Trophoblast cell (in vitro differentiated cells and primary cell): ENCODE measurements at regions not wholly inside any gene's neighbourhood (a gene's known extent, or its start where the extent isn't known, plus 50 kb on each side); places are given as distances from the start of the nearest gene placed in this dataset.

Experiments used
- DNase-seq, 2 donors: peaks; one replicate each; pipeline ENCODE4 v3.0.0-alpha.2; 2016
- H2AFZ ChIP-seq: 2 replicates; pipeline ENCODE4 v1.6.1; 2013; ENCODE audit warnings: low read length, moderate library complexity, mild to moderate bottlenecking; ENCODE audit not compliant: insufficient read depth, poor library complexity
- H2AK5ac ChIP-seq: 2 replicates; pipeline ENCODE4 v1.6.1; 2013; ENCODE audit warnings: mild to moderate bottlenecking, low read length
- H2BK120ac ChIP-seq: 2 replicates; pipeline ENCODE4 v1.6.1; 2013; ENCODE audit warnings: low read length, mild to moderate bottlenecking, moderate library complexity; ENCODE audit not compliant: insufficient read depth, poor library complexity
- H2BK12ac ChIP-seq: 2 replicates; pipeline ENCODE4 v1.6.1; 2013; ENCODE audit warnings: mild to moderate bottlenecking, low read length, moderate library complexity
- H2BK5ac ChIP-seq: 2 replicates; pipeline ENCODE4 v1.6.1; 2013; ENCODE audit warnings: low read length, low read depth, moderate library complexity, mild to moderate bottlenecking; ENCODE audit not compliant: poor library complexity
- H3K14ac ChIP-seq: 2 replicates; pipeline ENCODE4 v1.6.1; 2013; ENCODE audit warnings: mild to moderate bottlenecking, low read length
- H3K18ac ChIP-seq: 2 replicates; pipeline ENCODE4 v1.6.1; 2013; ENCODE audit warnings: mild to moderate bottlenecking, low read length
- H3K23ac ChIP-seq: 2 replicates; pipeline ENCODE4 v1.6.1; 2013; ENCODE audit warnings: low read length
- H3K27ac ChIP-seq: 2 replicates; pipeline ENCODE4 v1.5.1; 2013; ENCODE audit warnings: low read depth, mild to moderate bottlenecking, inconsistent platforms, low read length, moderate library complexity
- H3K27me3 ChIP-seq: 2 replicates; pipeline ENCODE4 v1.6.1; 2013; ENCODE audit warnings: inconsistent platforms, mild to moderate bottlenecking, low read length, moderate library complexity; ENCODE audit not compliant: insufficient read depth
- H3K36me3 ChIP-seq, 2 experiments: 1 replicate in 1 of 2; 2 replicates in 1 of 2; pipeline ENCODE4 v1.6.1; 2013; ENCODE audit warnings: low read length in 2 of 2, mild to moderate bottlenecking in 2 of 2, moderate library complexity in 1 of 2; ENCODE audit not compliant: insufficient read depth in 2 of 2, control insufficient read depth in 1 of 2
- H3K4ac ChIP-seq: 2 replicates; pipeline ENCODE4 v1.6.1; 2013; ENCODE audit warnings: low read depth, mild to moderate bottlenecking, low read length, moderate library complexity
- H3K4me1 ChIP-seq, 2 experiments: 1 replicate in 1 of 2; 2 replicates in 1 of 2; pipeline ENCODE4 v1.6.1; 2013; ENCODE audit warnings: low read length in 2 of 2, mild to moderate bottlenecking in 2 of 2, moderate library complexity in 1 of 2; ENCODE audit not compliant: insufficient read depth in 2 of 2, control insufficient read depth in 1 of 2
- H3K4me2 ChIP-seq: 2 replicates; pipeline ENCODE4 v1.6.1; 2013; ENCODE audit warnings: inconsistent platforms, mild to moderate bottlenecking, low read length, moderate library complexity
- H3K4me3 ChIP-seq: 2 replicates; pipeline ENCODE4 v1.5.1; 2013; ENCODE audit warnings: mild to moderate bottlenecking, low read depth, low read length, inconsistent platforms
- H3K79me1 ChIP-seq: one replicate; pipeline ENCODE4 v1.6.1; 2013; ENCODE audit warnings: low read length
- H3K79me2 ChIP-seq: 2 replicates; pipeline ENCODE4 v1.6.1; 2013; ENCODE audit warnings: low read length, mild to moderate bottlenecking; ENCODE audit not compliant: control insufficient read depth, insufficient read depth, poor library complexity
- H3K9ac ChIP-seq: 2 replicates; pipeline ENCODE4 v1.6.1; 2013; ENCODE audit warnings: mild to moderate bottlenecking, low read length
- H3K9me3 ChIP-seq: 2 replicates; pipeline ENCODE4 v1.6.1; 2013; ENCODE audit warnings: low read depth, mild to moderate bottlenecking, control low read depth, inconsistent platforms, low read length; ENCODE audit not compliant: insufficient read depth
- H4K12ac ChIP-seq: 2 replicates; pipeline ENCODE4 v1.6.1; 2013; ENCODE audit warnings: low read depth, mild to moderate bottlenecking, low read length, moderate library complexity
- H4K8ac ChIP-seq: 2 replicates; pipeline ENCODE4 v1.6.1; 2013; ENCODE audit warnings: low read depth, mild to moderate bottlenecking, low read length, moderate library complexity
- H4K91ac ChIP-seq: one replicate; pipeline ENCODE4 v1.6.1; 2013; ENCODE audit warnings: low read depth, mild to moderate bottlenecking, low read length, moderate library complexity
- WGBS: extraction: QIAGEN DNeasy Blood & Tissue Kit; methylation state at CpG from one replicate; pipeline ENCODE4 v1.1.7; 2013; ENCODE audit warnings: missing lambda C conversion rate; ENCODE audit not compliant: insufficient read length, insufficient coverage; ENCODE audit errors: extremely low coverage; 5-methylcytosine and 5-hydroxymethylcytosine counted together

DNA sequence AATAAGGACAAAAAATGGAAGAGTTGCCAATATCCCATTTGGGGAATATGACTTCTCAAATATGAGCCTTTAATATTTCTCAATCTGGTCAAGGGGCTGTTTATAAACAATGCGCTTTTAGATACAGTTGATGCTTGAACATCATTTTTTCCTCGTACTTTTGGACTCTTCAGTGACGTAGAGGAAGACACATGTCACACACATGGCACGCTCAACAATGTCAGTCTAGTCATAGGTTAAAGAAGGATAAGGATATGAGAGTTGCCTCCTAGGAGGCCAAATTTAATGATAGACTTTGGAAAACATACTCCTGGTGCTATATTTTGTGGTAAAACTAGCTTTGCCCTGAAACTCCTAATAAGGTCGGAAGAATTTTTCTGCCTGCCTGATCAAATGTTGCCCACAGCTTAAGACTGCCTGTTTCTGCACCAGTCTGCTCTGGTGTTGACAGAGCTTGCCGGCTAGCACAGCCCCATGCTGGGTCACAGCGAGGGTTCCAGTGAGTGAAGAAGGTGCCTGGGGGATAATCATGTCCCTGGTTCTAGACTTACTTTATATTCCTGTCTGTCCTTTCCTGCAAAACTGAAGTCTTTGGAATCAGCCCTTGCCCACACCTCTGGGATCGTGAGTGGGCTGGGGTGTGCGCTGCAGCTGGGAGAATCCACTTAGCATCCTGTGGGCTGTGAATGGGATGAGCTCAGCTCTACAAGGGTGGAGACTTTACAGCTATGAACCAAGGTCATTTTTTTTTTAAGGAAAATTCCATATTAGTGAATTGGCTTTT lies 230.8 kb upstream of the IRX4 start:
- Histone ChIP-seq H3K4ac (no peak overlapping the region), H2AFZ (no peak overlapping the region), H3K9ac (no peak overlapping the region), H3K4me1 (no peaks in the 10 kb centered on the region), H3K9me3 (peaks cover 7% of the 10 kb centered on the region), H3K36me3 (no peaks in the 10 kb centered on the region), H2BK120ac (no peak overlapping the region), H3K4me2 (no peak overlapping the region), H4K8ac (no peak overlapping the region), H3K79me2 (no peaks in the 10 kb centered on the region), H2AK5ac (no peak overlapping the region), H2BK5ac (no peak overlapping the region), H3K4me3 (no peak overlapping the region), H3K14ac (no peak overlapping the region), H2BK12ac (no peak overlapping the region), H3K79me1 (no peaks in the 10 kb centered on the region), H3K23ac (no peak overlapping the region), H3K27me3 (no peaks in the 10 kb centered on the region), H3K27ac (no peak overlapping the region), H4K91ac (no peak overlapping the region), H3K18ac (no peak overlapping the region), H4K12ac (no peak overlapping the region)
- no CpG with 5 or more reads among the region's 9 CpGs for WGBS
- DNase-seq: no peak

DNA sequence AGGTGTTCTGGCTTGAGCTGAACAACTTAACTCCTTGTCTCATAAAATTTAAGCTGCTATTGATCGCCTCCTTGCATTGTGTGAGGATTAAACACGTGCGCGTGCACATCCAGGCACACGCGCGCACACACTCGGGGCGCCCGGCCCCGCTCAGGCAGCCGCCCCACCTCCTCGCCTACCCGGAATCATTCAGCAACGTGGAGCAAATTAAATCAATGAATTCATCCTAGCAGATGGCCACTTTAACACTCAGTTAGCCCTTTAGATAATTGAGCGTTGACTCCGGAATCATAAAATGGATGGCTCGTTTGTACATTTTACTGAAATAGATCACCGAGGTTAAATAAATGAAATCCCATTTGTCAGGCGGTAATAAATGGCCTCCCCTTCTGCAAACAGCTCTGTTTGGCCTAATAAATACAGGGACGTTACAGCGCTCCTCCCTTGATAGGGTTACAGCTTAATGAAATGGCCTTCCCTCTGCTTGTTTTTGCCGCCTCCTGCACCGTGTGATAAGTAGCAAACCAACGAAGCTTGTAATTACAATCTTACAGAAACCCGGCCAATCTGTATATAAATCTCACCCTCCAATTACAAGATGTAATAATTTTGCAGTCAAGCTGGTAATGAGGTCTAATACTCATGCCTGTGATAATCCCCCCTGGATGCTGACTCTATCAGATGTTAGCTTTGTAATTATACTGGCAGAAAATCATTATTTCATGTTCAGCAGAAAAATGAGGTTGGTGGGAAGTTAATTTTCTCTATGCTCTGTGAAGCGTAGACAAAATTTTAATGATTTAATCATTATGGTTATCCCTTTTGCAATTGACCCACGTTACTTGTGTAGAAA lies 229.7 kb upstream of the IRX4 start:
- no peak overlapping the region for H2BK5ac ChIP-seq
- H2AK5ac ChIP-seq: no peak overlapping the region
- no peak overlapping the region for H4K91ac ChIP-seq
- no peak overlapping the region for H2AFZ ChIP-seq
- no peaks in the 10 kb centered on the region for H3K27me3 ChIP-seq
- no peak overlapping the region for H3K23ac ChIP-seq
- H3K36me3 ChIP-seq: no peaks in the 10 kb centered on the region
- no peak overlapping the region for H3K4me2 ChIP-seq
- peaks cover 7% of the 10 kb centered on the region for H3K9me3 ChIP-seq
- H4K12ac ChIP-seq: no peak overlapping the region
- H3K9ac ChIP-seq: no peak overlapping the region
- H2BK12ac ChIP-seq: no peak overlapping the region
- H3K18ac ChIP-seq: no peak overlapping the region
- DNase-seq: no peak
- no peaks in the 10 kb centered on the region for H3K79me2 ChIP-seq
- no peak overlapping the region for H3K4me3 ChIP-seq
- no peak overlapping the region for H3K14ac ChIP-seq
- WGBS: no CpG with 5 or more reads among the region's 28 CpGs
- no peak overlapping the region for H4K8ac ChIP-seq
- H2BK120ac ChIP-seq: no peak overlapping the region
- H3K79me1 ChIP-seq: no peaks in the 10 kb centered on the region
- no peaks in the 10 kb centered on the region for H3K4me1 ChIP-seq
- H3K27ac ChIP-seq: no peak overlapping the region
- H3K4ac ChIP-seq: no peak overlapping the region

DNA sequence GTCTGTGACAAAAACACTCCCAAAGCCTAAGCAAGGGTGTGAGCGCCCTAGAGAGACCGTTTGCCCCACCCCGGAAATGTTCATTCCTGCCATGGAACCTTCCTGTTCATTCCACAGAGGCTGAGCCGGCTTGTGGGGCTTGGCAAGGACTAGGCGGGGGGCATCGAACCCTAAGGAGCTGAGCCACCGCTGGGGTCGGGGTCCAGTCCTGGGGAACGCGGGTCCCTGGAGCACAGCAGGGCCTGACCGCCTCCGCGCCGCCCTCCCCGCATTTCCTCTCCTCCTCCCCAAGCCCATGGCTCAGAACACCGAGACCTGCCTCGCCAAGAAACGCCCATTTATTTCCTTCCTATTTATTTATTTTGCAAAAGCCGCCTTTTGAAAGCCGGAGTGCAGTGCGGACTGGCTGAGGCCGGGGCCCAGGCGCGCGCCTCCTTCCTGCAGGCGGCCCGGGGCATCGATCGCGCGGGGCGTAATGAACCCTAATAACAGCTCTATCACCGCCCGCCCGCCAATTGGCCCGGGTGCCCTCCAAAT lies 228.9 kb upstream of the IRX4 start:
- Histone ChIP-seq H3K23ac (no peak overlapping the region), H3K79me1 (no peaks in the 10 kb centered on the region), H3K27ac (no peak overlapping the region), H3K9me3 (peaks cover 7% of the 10 kb centered on the region), H4K91ac (no peak overlapping the region), H3K4me3 (no peak overlapping the region), H3K4me2 (no peak overlapping the region), H2BK5ac (no peak overlapping the region), H4K12ac (no peak overlapping the region), H2BK12ac (no peak overlapping the region), H4K8ac (no peak overlapping the region), H2AK5ac (no peak overlapping the region), H3K4me1 (no peaks in the 10 kb centered on the region), H3K79me2 (no peaks in the 10 kb centered on the region), H3K27me3 (no peaks in the 10 kb centered on the region), H3K9ac (no peak overlapping the region), H2BK120ac (no peak overlapping the region), H3K4ac (no peak overlapping the region), H3K18ac (no peak overlapping the region), H3K14ac (no peak overlapping the region), H2AFZ (no peak overlapping the region), H3K36me3 (no peaks in the 10 kb centered on the region)
- no peak for DNase-seq
- WGBS: no CpG with 5 or more reads among the region's 36 CpGs

DNA sequence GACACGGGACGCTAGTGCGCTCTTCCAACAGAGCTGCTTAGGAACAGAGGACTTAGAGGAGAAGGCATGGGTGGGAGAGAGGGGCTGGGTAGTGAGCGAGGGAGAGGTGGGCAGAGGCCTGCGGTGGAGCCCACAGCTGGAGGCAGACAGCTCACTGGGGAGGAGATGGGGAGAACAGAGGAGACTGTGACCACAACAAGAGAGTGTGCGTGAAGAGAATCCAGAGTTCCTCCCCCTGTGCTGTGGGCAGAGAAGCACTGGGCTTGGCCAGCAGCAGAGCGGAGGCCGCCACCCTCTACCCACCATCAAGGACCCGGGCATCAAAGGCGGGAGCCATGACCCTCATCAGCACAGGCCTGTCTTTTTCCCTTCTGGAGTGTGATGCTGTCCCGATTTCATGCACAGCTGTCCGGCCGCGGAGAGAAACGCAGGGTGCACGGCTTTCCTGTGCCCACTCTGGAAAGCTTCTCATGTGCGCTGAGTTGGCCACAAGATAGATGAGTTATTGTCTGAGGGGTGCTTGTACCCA lies 228.3 kb upstream of the IRX4 start:
- Histone ChIP-seq H2AK5ac (no peak overlapping the region), H2BK12ac (no peak overlapping the region), H4K91ac (no peak overlapping the region), H3K4me3 (no peak overlapping the region), H3K4ac (no peak overlapping the region), H2AFZ (no peak overlapping the region), H3K14ac (no peak overlapping the region), H3K27ac (no peak overlapping the region), H4K12ac (no peak overlapping the region), H3K27me3 (no peaks in the 10 kb centered on the region), H3K79me2 (no peaks in the 10 kb centered on the region), H2BK5ac (no peak overlapping the region), H3K9ac (no peak overlapping the region), H3K4me1 (no peaks in the 10 kb centered on the region), H3K4me2 (no peak overlapping the region), H3K23ac (no peak overlapping the region), H3K79me1 (no peaks in the 10 kb centered on the region), H2BK120ac (no peak overlapping the region), H4K8ac (no peak overlapping the region), H3K18ac (no peak overlapping the region), H3K9me3 (peaks cover 7% of the 10 kb centered on the region), H3K36me3 (no peaks in the 10 kb centered on the region)
- DNase-seq: no peak
- WGBS: no CpG with 5 or more reads among the region's 17 CpGs
